Endothelial cell of umbilical vein (primary cell): ENCODE measurements at regions not wholly inside any gene's neighbourhood (a gene's known extent, or its start where the extent isn't known, plus 50 kb on each side); places are given as distances from the start of the nearest gene placed in this dataset.

Experiments
- BruUV-seq: library from RNA; stranded (reverse); fragments of 400-500 nt; replicated peaks from 2 replicates; lab custom pipeline; 2021; lab: Mats Ljungman, UMichigan
- CTCF ChIA-PET: fragments of 300-600, 350-600 bp; sonication (Branson Sonifier 250); formaldehyde crosslinking; loops from one replicate; lab custom pipeline; 2021; ENCODE audit warnings: antibody characterized with exemption, inconsistent platforms; lab: Charles Lee
- POLR2A ChIA-PET: fragments of 300-600, 350-600 bp; sonication (Branson Sonifier 250); formaldehyde crosslinking; loops from one replicate; lab custom pipeline; 2021; ENCODE audit warnings: antibody characterized with exemption, inconsistent platforms; lab: Charles Lee
- DNase-seq: peaks from one replicate; pipeline ENCODE4 v3.0.0-alpha.2; 2011; ENCODE audit warnings: low read depth, low spot score
- FAIRE-seq: peaks from 2 replicates; lab custom pipeline; 2011; peaks lifted over from hg19 to GRCh38; lab: Jason Lieb, UNC
- H2AFZ ChIP-seq: 2 replicates; pipeline ENCODE4 v1.6.0; 2012; ENCODE audit warnings: low read depth, low read length, control low read depth, inconsistent platforms
- H3K27ac ChIP-seq: 2 replicates; pipeline ENCODE4 v1.5.1; 2011; ENCODE audit warnings: low read depth, mild to moderate bottlenecking, control low read depth, low read length, moderate library complexity; ENCODE audit not compliant: insufficient read depth
- H3K27me3 ChIP-seq, 2 experiments: 2 replicates each; pipeline versions ENCODE4 v1.6.0 to v1.6.1; 2011; ENCODE audit warnings: low read length in 2 of 2, mixed read lengths in 1 of 2; ENCODE audit not compliant: control insufficient read depth in 2 of 2, insufficient read depth in 2 of 2
- H3K36me3 ChIP-seq, 2 experiments: 2 replicates in 1 of 2; 3 replicates in 1 of 2; pipeline ENCODE4 v1.5.1; 2011; ENCODE audit warnings: low read length in 2 of 2, mild to moderate bottlenecking in 1 of 2, moderate library complexity in 1 of 2; ENCODE audit not compliant: control insufficient read depth in 2 of 2, insufficient read depth in 2 of 2; ENCODE audit errors: extremely low read depth in 1 of 2
- H3K4me1 ChIP-seq: 3 replicates; pipeline ENCODE4 v1.5.1; 2011; ENCODE audit warnings: mild to moderate bottlenecking, low read length; ENCODE audit not compliant: control insufficient read depth, insufficient read depth; ENCODE audit errors: extremely low read depth
- H3K4me2 ChIP-seq: 2 replicates; pipeline ENCODE4 v1.6.1; 2011; ENCODE audit warnings: low read length, control low read depth, mixed read lengths; ENCODE audit not compliant: insufficient read depth
- H3K4me3 ChIP-seq, 3 experiments: fragments of 200-600 bp in 1 of 3; sonication (generic), shearing (Covaris generic) in 1 of 3; replicated peaks in 1 of 3; 2 replicates each; pipeline ENCODE4 v1.5.1; 2011 to 2016; ENCODE audit warnings: control low read depth in 3 of 3, low read length in 3 of 3, mild to moderate bottlenecking in 2 of 3, inconsistent platforms in 1 of 3, low read depth in 1 of 3, moderate library complexity in 1 of 3; ENCODE audit not compliant: insufficient read depth in 1 of 3
- H3K79me2 ChIP-seq: 2 replicates; pipeline ENCODE4 v1.6.0; 2012; ENCODE audit warnings: low read length, inconsistent platforms; ENCODE audit not compliant: control insufficient read depth, insufficient read depth
- H3K9ac ChIP-seq: replicated peaks from 2 replicates; pipeline ENCODE3; 2011; ENCODE audit warnings: low read length, control low read depth; ENCODE audit not compliant: insufficient read depth; ENCODE audit errors: extremely low read depth
- H3K9me1 ChIP-seq: replicated peaks from 3 replicates; pipeline ENCODE4 v1.6.0; 2011; ENCODE audit warnings: mild to moderate bottlenecking, low read length; ENCODE audit not compliant: control insufficient read depth, insufficient read depth; ENCODE audit errors: extremely low read depth
- H3K9me3 ChIP-seq: replicated peaks from 2 replicates; pipeline ENCODE4 v1.5.1; 2012; ENCODE audit warnings: low read length, inconsistent platforms; ENCODE audit not compliant: control insufficient read depth, insufficient read depth
- H4K20me1 ChIP-seq: replicated peaks from 2 replicates; pipeline ENCODE3; 2011; ENCODE audit warnings: mild to moderate bottlenecking, low read length; ENCODE audit not compliant: control insufficient read depth, insufficient read depth; ENCODE audit errors: extremely low read depth
- EZH2 ChIP-seq: IDR thresholded peaks from 2 replicates; pipeline ENCODE4 v1.6.1; 2012; ENCODE audit warnings: borderline replicate concordance, low read depth, mild to moderate bottlenecking, moderate library complexity, low read length, inconsistent platforms; ENCODE audit not compliant: severe bottlenecking
- FOS ChIP-seq: IDR thresholded peaks from 2 replicates; pipeline ENCODE4 v1.6.1; 2011; ENCODE audit warnings: mild to moderate bottlenecking, low read length, moderate library complexity, borderline replicate concordance; ENCODE audit not compliant: insufficient read depth
- GATA2 ChIP-seq: IDR thresholded peaks from 2 replicates; pipeline ENCODE4 v1.7.0; 2011; ENCODE audit warnings: low read depth, mild to moderate bottlenecking, moderate library complexity, mixed read lengths, low read length; ENCODE audit not compliant: insufficient read length, insufficient read depth
- JUN ChIP-seq: IDR thresholded peaks from 2 replicates; pipeline ENCODE4 v1.6.1; 2011; ENCODE audit warnings: borderline replicate concordance, low read depth; ENCODE audit not compliant: insufficient read length, insufficient read depth
- MYC ChIP-seq: IDR thresholded peaks from one replicate; pipeline ENCODE4 v1.6.1; 2011; ENCODE audit warnings: mild to moderate bottlenecking, low read depth, low read length
- POLR2A ChIP-seq: IDR thresholded peaks from 2 replicates; pipeline ENCODE4 v1.6.1; 2012; ENCODE audit warnings: low read depth, mild to moderate bottlenecking, control low read depth, low read length
- POLR2AphosphoS5 ChIP-seq: IDR thresholded peaks from 2 replicates; pipeline ENCODE4 v1.6.1; 2012; ENCODE audit warnings: low read depth, mild to moderate bottlenecking, control low read depth, low read length, moderate library complexity; ENCODE audit not compliant: insufficient read depth
- dilution Hi-C: fragments of 300-500 bp; cut with MboI; formaldehyde crosslinking; loops from one replicate; pipeline ENCODE4 v1.15.0; 2019; ENCODE audit warnings: low sequenced_read_pairs; ENCODE audit not compliant: extremely low pct_ligation_motif_present
- intact Hi-C: fragments of 100-400 bp; cut with micrococcal nuclease; formaldehyde crosslinking; loops from one replicate; pipeline ENCODE4 v1.10.0; 2022
- TF ChIP-seq, protein P1 (sequence below): IDR thresholded peaks from 2 replicates; pipeline ENCODE4 v1.6.1; 2011; ENCODE audit not compliant: insufficient read depth, insufficient read length
- TF ChIP-seq, protein P2 (sequence below), 2 donors: IDR thresholded peaks; 1 replicate in 1 of 2; 2 replicates in 1 of 2; pipeline ENCODE4 v1.5.1; 2011; ENCODE audit warnings: low read length in 2 of 2, mild to moderate bottlenecking in 2 of 2, moderate library complexity in 2 of 2, control low read depth in 1 of 2, inconsistent platforms in 1 of 2, low read depth in 1 of 2; ENCODE audit not compliant: insufficient read depth in 1 of 2; ENCODE audit errors: extremely low read depth in 1 of 2

- dilution Hi-C loops = no loop called here
- Histone ChIP-seq H3K79me2 (no peaks in the 10 kb centered on the region), H4K20me1 (no peaks in the 10 kb centered on the region), H2AFZ (no peak overlapping the region), H3K4me2 (no peak overlapping the region), H3K9me3 (no peaks in the 10 kb centered on the region), H3K9ac (no peak overlapping the region), H3K9me1 (no peaks in the 10 kb centered on the region), H3K4me1 (no peaks in the 10 kb centered on the region), H3K4me3 (no peak overlapping the region), H3K36me3 (no peaks in the 10 kb centered on the region), H3K27ac (no peak overlapping the region), H3K27me3 (no peaks in the 10 kb centered on the region)
- no TSS peak for BruUV-seq
- intact Hi-C loops = no loop called here
- TF ChIP-seq, protein P1, sequence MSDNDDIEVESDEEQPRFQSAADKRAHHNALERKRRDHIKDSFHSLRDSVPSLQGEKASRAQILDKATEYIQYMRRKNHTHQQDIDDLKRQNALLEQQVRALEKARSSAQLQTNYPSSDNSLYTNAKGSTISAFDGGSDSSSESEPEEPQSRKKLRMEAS = no peak
- no peak for TF ChIP-seq POLR2AphosphoS5
- no peak for TF ChIP-seq POLR2A
- TF ChIP-seq FOS = no peak
- TF ChIP-seq, protein P2, sequence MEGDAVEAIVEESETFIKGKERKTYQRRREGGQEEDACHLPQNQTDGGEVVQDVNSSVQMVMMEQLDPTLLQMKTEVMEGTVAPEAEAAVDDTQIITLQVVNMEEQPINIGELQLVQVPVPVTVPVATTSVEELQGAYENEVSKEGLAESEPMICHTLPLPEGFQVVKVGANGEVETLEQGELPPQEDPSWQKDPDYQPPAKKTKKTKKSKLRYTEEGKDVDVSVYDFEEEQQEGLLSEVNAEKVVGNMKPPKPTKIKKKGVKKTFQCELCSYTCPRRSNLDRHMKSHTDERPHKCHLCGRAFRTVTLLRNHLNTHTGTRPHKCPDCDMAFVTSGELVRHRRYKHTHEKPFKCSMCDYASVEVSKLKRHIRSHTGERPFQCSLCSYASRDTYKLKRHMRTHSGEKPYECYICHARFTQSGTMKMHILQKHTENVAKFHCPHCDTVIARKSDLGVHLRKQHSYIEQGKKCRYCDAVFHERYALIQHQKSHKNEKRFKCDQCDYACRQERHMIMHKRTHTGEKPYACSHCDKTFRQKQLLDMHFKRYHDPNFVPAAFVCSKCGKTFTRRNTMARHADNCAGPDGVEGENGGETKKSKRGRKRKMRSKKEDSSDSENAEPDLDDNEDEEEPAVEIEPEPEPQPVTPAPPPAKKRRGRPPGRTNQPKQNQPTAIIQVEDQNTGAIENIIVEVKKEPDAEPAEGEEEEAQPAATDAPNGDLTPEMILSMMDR (IDR thresholded peaks at IDR 0.05; ENCODE audit: extremely low read depth in 1 of 2, insufficient read depth in 1 of 2, low read depth in 1 of 2, low read length in 2 of 2) = no peak
- no peak for TF ChIP-seq GATA2
- TF ChIP-seq MYC = no peak
- no peak for TF ChIP-seq JUN
- TF ChIP-seq EZH2 = no peak
- FAIRE-seq = no peak
- ChIA-PET POLR2A (no interaction called here), CTCF (interaction anchor here (0.9 to 4.2 kb wide), 4 partner anchors 8 to 212 kb away, joined by 3 to 15 read pairs (median 5); no protein-coding TSS in a partner anchor)
- DNase-seq = no peak
These were observed 412.1 kb upstream of the DCN start for GRCh38 chr12:91594715-91595114.
